ENCODE measurements at regions not wholly inside any gene's neighbourhood (a gene's known extent, or its start where the extent isn't known, plus 50 kb on each side); places are given as distances from the start of the nearest gene placed in this dataset.
"Not testable (repeated sequence)": the region's sequence is repeated elsewhere in the genome, so short reads cannot be mapped to it uniquely, and the experiment has no call there.

DNA sequence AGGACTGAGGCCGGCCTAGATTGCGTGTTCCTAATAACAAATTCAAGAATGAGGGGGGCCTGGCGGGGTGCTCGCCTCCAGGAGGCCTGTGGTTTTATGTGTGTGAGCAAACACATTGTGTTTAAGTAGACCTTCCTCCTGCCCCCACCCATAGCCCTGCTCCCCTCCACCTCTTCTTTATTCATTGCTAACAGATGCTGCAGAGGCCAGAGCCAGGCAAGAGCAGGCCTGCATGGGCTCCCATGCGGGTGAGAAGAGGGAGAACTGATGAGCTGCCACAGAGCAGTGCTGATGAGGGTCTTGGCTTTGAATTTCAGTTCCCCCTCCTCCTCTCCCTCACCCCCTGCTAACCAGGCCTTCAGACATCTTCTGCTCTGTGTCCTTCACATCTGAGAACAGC is 154.6 kb downstream of the OSR1 start:
- Mint-ChIP-seq H3K36me3 (no peaks in the 10 kb centered on the region), H3K4me1 (no peaks in the 10 kb centered on the region), H3K4me3 (no peak overlapping the region), H3K27me3 (no peaks in the 10 kb centered on the region), H3K27ac (no peak overlapping the region), H3K9me3 (no peaks in the 10 kb centered on the region)
- DNase-seq = no peak
- no peak for ATAC-seq (replicated peaks)

DNA sequence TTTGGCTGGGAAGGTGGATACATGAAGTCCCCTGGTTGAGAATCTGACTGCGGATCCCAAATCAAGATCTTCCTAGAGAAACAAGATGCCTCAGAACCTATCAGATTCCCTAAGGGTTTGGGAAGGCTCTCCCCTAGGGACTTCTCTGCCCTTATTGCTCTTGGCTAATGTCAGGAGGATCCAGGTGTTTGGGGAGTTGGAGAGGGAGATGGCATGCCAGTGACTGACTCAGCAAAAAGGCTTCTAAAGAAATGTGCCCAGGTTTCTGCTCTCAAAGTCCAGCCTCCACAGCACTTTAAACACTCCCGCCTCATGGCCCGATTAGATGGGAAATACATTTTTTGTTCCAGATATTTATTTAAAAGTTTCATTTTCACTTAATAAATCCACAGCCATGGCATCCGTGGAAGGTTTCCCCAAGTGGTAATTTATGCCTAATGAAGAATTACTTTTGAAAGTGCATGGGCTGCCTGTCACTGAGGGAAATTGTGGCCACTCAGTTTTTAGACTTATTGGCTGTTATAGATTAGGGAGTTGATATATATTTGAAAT is 156.4 kb downstream of the OSR1 start:
- Mint-ChIP-seq H3K4me3 (no peak overlapping the region), H3K9me3 (peaks cover 0 to under 1% of the 10 kb centered on the region in 2 donors), H3K4me1 (no peaks in the 10 kb centered on the region), H3K27me3 (no peaks in the 10 kb centered on the region), H3K36me3 (no peaks in the 10 kb centered on the region), H3K27ac (no peak overlapping the region)
- DNase-seq = no peak
- ATAC-seq (replicated peaks) = no peak

DNA sequence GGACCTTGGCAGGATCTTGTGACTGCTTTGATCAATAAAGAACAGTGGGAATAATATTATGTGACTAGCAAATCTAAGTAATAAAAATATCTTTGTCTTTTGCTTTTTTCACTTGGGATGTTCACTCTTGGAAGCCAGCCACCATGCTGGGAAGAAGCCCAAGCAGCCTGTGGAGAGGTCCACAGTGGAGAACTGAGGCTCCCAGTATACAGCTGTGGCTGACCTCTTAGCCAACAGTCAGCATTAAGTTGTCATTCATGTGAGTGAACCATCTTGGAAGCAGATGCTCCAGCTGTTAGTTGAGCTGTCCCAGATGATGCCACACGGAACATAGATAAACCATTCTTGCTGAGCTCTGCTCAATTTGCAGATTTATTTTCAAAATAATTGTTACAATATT is 160.0 kb downstream of the OSR1 start:
- Mint-ChIP-seq H3K4me1 (no peaks in the 10 kb centered on the region), H3K4me3 (no peak overlapping the region), H3K36me3 (no peaks in the 10 kb centered on the region), H3K27me3 (no peaks in the 10 kb centered on the region), H3K27ac (no peak overlapping the region), H3K9me3 (peaks cover 0 to 4% of the 10 kb centered on the region in 2 donors)
- DNase-seq (no peak), ATAC-seq (replicated peaks) (no peak)

DNA sequence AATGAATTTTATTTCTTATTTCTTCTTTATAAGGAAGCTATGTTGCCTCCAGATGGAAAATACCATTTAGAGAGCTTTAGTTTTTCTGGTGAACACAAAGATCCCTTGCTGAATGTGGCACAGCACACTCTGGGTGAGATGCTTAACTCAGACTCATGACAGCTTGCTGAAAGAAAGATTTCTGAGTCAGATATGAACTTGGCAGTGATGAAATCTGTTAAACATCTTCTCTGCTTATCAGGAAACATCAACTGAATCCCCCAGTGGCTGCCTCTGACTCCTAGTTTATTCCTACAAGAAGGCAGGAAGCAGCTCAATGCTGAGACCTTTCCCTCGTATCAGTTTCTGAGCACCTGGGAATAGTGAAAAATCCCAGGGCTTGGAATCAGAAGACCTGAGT is 162.8 kb downstream of the OSR1 start:
- no peaks in the 10 kb centered on the region for H3K4me1 Mint-ChIP-seq
- no peaks in the 10 kb centered on the region for H3K27me3 Mint-ChIP-seq
- ATAC-seq (replicated peaks) (no peak), DNase-seq (no peak)
- no peak overlapping the region for H3K4me3 Mint-ChIP-seq
- no peaks in the 10 kb centered on the region for H3K36me3 Mint-ChIP-seq
- H3K9me3 Mint-ChIP-seq = peaks cover 0 to 4% of the 10 kb centered on the region in 2 donors
- no peak overlapping the region for H3K27ac Mint-ChIP-seq

DNA sequence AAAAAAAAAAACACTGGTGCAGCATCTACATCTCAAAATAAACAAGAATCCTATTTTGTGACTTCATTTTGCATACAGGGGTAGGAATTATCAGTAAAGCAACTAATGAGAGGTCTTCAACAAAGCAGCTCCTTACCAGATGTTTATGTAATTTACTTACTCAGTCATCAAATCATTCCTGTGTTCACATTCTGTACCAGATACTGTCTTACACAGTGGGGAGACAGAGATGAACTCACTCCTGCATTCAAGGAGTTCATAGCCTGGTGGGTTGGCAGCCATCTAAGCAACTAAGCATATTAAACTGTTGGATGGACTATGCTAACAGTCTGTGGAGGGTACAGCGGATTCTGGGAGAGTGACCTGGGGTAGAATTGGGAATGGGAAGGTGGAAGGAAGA is 169.0 kb downstream of the OSR1 start:
- H3K36me3 Mint-ChIP-seq = no peaks in the 10 kb centered on the region
- H3K27me3 Mint-ChIP-seq = no peaks in the 10 kb centered on the region
- H3K4me1 Mint-ChIP-seq = no peaks in the 10 kb centered on the region
- peaks cover 0 to 3% of the 10 kb centered on the region in 2 donors for H3K9me3 Mint-ChIP-seq
- ATAC-seq (replicated peaks) (no peak), DNase-seq (no peak)
- no peak overlapping the region for H3K27ac Mint-ChIP-seq
- H3K4me3 Mint-ChIP-seq = no peak overlapping the region

DNA sequence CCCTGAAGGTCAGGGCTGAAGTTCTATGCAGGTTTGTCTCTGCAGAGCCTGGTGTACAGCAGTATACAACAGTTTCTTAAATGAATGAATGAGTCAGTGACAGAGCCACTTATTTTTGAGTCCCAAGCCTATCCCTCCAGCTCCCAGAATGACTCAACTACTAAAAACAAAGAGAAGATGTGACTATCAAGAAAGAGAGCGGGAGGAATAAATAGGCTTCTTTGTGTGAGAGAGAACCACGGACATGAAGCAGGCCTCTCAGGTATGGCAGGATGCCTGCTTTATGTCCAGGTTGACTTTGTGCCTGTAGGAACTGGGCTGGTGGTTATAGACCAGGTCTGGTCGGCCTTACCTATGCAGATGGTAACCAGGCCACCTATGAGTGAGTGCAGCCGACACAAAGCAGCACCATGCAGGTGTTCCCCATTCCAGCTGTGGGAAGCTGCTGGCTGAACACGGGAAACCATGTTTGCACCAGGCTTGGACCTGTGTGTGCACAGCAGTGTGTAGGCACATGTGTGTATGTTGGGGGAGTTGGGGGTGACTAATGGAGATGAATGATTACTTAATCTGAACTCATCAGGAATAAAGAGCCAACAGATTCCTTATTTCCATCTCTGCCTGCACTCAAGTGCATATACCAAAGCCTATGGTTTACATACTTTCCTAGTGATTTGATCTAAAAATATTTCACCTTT is 171.0 kb downstream of the OSR1 start:
- no peak for DNase-seq
- Mint-ChIP-seq H3K4me3 (no peak overlapping the region), H3K9me3 (peaks cover under 1 to 7% of the 10 kb centered on the region in 2 donors), H3K36me3 (no peaks in the 10 kb centered on the region), H3K27ac (no peak overlapping the region), H3K27me3 (no peaks in the 10 kb centered on the region), H3K4me1 (no peaks in the 10 kb centered on the region)
- no peak for ATAC-seq (replicated peaks)

DNA sequence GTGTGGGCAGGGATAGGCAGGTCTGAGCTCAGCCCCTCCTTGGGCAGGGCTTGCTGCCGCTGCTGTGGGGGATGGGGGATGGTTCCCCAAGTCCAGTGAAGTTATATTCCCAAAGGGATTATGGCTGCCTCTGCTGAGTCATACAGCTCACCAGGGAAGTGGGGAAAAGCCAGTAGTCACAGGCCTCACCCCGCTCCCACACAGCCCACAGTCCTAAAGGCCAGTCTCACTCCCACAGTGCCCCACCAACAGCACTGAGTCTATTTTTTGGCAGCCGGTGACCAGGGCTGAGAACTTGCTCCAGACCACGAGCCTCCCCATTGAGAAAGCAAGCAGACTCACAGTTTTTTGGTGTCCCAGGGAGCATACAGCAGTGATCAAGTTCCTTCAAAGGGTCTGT is 173.3 kb downstream of the OSR1 start:
- H3K4me1 Mint-ChIP-seq = no peaks in the 10 kb centered on the region

DNA sequence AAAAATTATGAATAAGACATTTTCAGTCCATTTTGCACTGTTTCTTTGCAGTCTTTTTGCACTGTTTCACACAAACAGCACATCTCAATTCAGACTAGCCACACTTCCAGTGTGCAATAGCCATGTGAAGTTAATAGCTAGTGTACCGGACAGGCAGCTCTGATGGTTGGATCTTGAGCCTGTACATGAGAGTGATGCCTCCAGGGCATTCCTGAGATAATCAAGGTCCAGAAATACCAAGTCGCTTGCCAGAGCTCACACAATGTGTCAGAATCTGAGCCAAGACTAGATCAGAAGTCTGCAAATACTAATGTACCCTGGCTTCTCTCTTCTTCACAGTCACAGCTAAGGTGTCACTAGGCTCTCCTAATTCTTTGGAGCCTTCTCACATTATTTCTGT is 180.2 kb downstream of the OSR1 start:
- Mint-ChIP-seq H3K27ac (no peak overlapping the region), H3K27me3 (no peaks in the 10 kb centered on the region), H3K9me3 (peaks cover 16 to 24% of the 10 kb centered on the region in 2 donors), H3K4me1 (no peaks in the 10 kb centered on the region), H3K36me3 (no peaks in the 10 kb centered on the region), H3K4me3 (no peak overlapping the region)
- no peak for DNase-seq
- no peak for ATAC-seq (replicated peaks)

More for the DNA sequence above, 173.3 kb downstream of the OSR1 start:
- Mint-ChIP-seq H3K4me3 (no peak overlapping the region), H3K27me3 (no peaks in the 10 kb centered on the region), H3K27ac (no peak overlapping the region), H3K9me3 (peaks cover 19 to 20% of the 10 kb centered on the region in 2 donors), H3K36me3 (no peaks in the 10 kb centered on the region)
- DNase-seq (no peak), ATAC-seq (replicated peaks) (no peak)

DNA sequence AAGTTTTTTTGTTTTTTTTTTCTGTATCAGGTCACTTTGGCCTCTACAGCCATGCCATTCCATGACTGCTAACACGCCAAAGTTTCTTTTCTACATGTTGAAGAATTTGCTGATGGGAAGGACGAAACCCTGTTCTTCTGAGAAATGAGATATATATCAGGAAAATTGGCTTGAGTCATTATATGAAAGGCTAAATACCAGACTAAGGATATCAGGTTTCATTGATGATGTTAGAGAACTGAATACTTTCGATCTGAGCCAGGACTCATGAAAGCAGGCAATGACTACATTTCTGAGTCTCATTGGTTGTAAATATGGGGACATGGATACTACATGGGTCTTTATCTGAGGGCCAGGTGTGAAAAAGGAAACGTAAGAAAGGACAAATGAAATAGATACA is 181.4 kb downstream of the OSR1 start:
- Mint-ChIP-seq H3K27me3 (no peaks in the 10 kb centered on the region), H3K4me3 (no peak overlapping the region), H3K9me3 (peaks cover 15 to 18% of the 10 kb centered on the region in 2 donors), H3K4me1 (no peaks in the 10 kb centered on the region), H3K36me3 (no peaks in the 10 kb centered on the region), H3K27ac (no peak overlapping the region)
- no peak for ATAC-seq (replicated peaks)
- DNase-seq = no peak

DNA sequence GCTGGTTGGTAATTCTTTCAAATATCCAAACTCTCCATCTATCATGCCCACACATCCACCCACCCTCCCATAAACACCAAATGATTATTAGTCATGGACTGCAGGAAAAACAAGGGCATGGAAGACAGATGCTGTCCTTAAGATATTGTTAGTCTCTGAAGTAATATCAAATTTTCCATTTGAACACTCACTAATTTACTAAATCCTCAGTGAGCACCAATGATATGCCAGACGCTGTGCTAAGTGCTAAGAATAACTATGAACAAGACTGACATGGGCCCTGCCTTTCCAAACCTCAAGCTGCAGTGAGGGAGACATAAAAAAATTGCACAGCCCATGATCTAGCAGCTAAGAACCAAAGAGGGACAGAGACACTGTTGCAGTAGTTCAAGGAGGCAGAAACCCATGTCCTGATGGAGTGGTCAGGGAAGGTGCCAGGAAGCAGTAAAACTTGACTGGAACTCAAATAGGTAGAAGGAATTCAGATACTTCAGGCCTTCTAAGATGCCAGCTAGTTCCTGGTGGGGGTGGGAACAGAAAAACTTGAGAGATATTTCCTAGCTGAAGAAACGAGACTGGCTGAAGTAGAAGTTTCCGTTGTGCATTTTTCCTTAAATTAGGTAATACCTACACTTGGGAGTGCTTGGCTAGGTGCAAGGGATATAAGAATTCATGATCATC is 182.1 kb downstream of the OSR1 start:
- no peak for DNase-seq
- Mint-ChIP-seq H3K27me3 (no peaks in the 10 kb centered on the region), H3K9me3 (peaks cover 14 to 15% of the 10 kb centered on the region in 2 donors), H3K36me3 (no peaks in the 10 kb centered on the region), H3K27ac (no peak overlapping the region), H3K4me1 (no peaks in the 10 kb centered on the region), H3K4me3 (no peak overlapping the region)
- ATAC-seq (replicated peaks) = no peak

DNA sequence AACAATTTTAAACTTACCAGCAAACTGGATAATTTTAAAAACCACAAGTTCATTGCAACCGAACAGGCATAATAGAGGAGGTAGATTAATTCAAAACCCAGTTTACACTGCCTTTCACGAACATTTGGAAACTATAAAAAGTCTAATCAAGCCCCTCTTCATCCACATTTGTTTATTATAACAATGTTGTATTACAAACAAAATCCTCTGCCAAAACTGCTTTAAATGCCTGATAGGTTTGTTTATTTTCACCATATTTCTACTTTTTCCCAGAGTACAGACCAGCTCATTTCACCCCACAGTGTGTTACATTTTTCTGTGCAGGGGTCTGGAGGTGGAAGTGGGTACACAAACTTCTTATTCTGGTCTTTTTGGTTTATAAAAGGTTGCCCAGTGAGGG is 184.2 kb downstream of the OSR1 start:
- no peak overlapping the region for H3K4me3 Mint-ChIP-seq
- no peaks in the 10 kb centered on the region for H3K27me3 Mint-ChIP-seq
- H3K4me1 Mint-ChIP-seq = no peaks in the 10 kb centered on the region
- DNase-seq (no peak), ATAC-seq (replicated peaks) (no peak)
- no peak overlapping the region for H3K27ac Mint-ChIP-seq
- H3K9me3 Mint-ChIP-seq = peaks cover 0 to 9% of the 10 kb centered on the region in 2 donors
- H3K36me3 Mint-ChIP-seq = no peaks in the 10 kb centered on the region

DNA sequence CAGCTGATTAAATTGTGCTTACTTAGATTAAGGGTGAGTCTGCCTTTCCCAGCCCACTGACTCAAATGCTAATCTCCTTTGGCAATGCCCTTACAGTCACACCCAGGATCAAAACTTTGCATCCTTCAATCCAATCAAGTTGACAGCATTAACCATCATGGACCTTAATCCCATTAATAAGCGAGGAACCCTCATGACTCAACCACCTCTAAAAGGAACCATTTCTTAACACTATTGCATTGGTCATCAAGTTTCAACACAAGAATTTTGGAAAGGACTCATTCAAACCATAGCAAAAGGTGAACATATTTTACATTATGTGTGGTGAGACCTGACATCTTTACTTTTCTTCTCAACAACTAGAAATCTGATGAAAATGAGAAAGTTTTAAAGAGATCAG is 187.0 kb downstream of the OSR1 start:
- H3K9me3 Mint-ChIP-seq = peaks cover 0 to 11% of the 10 kb centered on the region in 2 donors
- no peak overlapping the region for H3K4me3 Mint-ChIP-seq
- DNase-seq (no peak), ATAC-seq (replicated peaks) (no peak)
- H3K27me3 Mint-ChIP-seq = no peaks in the 10 kb centered on the region
- H3K36me3 Mint-ChIP-seq = no peaks in the 10 kb centered on the region
- no peak overlapping the region for H3K27ac Mint-ChIP-seq
- H3K4me1 Mint-ChIP-seq = no peaks in the 10 kb centered on the region

DNA sequence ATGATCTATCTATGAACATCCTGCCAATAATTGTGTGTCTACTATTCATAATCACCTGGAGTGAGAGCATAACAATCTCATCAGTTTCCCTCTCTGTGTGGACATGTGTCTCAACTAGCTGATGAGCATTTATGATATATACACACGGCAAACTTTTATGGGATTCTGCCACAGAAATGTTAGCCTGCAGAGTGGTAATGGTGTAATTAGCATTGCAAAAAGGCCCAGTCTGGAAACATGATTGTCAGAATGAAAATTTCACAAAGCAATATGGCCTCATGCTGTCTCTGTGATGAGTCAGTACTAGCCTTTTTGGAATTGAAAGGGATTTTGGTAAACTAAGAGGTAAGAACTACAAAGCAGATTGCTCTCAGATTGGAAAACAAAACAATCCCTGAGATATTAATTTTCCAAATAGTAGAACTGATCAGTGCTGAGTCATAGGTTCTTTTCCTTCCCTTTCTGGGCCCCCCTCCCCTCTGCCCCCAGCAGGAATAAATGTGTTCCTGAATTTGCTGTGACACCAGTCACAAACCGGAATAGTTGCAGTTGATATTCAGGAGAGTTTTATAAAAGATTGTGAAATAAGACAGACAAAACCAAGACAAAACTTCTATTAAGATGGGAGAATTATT is 189.2 kb downstream of the OSR1 start:
- Mint-ChIP-seq H3K36me3 (no peaks in the 10 kb centered on the region), H3K27ac (no peak overlapping the region), H3K4me3 (no peak overlapping the region), H3K27me3 (no peaks in the 10 kb centered on the region), H3K9me3 (peaks cover 0 to 11% of the 10 kb centered on the region in 2 donors), H3K4me1 (no peaks in the 10 kb centered on the region)
- no peak for DNase-seq
- no peak for ATAC-seq (replicated peaks)

DNA sequence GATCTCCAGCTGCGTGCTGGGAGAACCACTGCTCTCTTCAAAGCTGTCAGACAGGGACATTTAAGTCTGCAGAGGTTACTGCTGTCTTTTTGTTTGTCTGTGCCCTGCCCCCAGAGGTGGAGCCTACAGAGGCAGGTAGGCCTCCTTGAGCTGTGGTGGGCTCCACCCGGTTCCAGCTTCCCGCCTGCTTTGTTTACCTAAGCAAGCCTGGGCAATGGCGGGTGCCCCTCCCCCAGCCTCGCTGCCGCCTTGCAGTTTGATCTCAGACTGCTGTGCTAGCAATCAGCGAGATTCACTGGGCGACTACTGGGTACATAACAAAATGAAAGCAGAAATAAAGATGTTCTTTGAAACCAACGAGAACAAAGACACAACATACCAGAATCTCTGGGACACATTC is 194.3 kb downstream of the OSR1 start:
- DNase-seq; H3K4me1 Mint-ChIP-seq; ATAC-seq (replicated peaks); H3K27ac Mint-ChIP-seq; H3K36me3 Mint-ChIP-seq; H3K27me3 Mint-ChIP-seq; H3K4me3 Mint-ChIP-seq: not testable (repeated sequence)
- peaks cover 10 to 15% of the 10 kb centered on the region in 2 donors for H3K9me3 Mint-ChIP-seq

DNA sequence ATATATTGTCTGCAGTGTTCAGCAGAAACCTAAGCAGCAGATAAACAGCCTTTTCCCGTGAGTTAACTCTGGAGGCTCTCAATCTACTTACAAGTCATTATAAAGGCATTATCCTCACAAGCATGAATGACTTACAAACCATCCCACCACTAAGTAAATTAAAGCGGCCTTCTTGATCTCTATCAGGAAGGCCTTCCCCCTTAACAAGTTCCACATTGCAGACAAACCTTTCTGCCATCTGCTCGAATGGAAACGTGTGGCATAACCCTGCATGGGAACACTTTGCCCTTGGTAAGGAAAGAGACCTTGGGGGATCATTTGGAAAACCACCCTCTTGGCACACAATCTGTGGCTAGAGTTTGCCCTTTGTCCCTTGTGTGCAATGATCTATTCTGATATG is 199.5 kb downstream of the OSR1 start:
- Mint-ChIP-seq H3K9me3 (peaks cover 10 to 16% of the 10 kb centered on the region in 2 donors), H3K27ac (no peak overlapping the region), H3K4me1 (no peaks in the 10 kb centered on the region), H3K4me3 (no peak overlapping the region), H3K27me3 (no peaks in the 10 kb centered on the region), H3K36me3 (no peaks in the 10 kb centered on the region)
- ATAC-seq (replicated peaks) = no peak
- no peak for DNase-seq
